ENCODE measurements at regions not wholly inside any gene's neighbourhood (a gene's known extent, or its start where the extent isn't known, plus 50 kb on each side); places are given as distances from the start of the nearest gene placed in this dataset.

DNA sequence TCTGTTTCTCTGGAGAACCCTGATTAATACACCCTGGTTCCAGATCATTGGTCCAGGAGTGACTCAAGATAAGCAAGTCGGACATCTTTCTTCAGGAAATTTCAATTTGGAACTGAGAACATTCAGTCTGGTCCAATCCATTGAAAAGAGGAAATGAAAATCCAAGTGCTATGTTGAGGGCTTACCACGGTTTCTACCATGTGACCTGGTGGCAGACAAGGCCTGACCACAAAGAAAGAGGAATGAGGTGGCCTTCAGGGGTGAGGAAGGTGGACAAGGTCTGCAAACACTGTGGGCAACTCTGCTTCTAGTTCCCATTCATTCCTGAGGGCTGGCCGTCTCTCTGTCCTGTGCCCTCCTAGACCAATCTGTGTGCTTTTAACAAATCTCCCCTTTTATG is 149.2 kb upstream of the GHITM start:
- TF ChIP-seq, protein P1, sequence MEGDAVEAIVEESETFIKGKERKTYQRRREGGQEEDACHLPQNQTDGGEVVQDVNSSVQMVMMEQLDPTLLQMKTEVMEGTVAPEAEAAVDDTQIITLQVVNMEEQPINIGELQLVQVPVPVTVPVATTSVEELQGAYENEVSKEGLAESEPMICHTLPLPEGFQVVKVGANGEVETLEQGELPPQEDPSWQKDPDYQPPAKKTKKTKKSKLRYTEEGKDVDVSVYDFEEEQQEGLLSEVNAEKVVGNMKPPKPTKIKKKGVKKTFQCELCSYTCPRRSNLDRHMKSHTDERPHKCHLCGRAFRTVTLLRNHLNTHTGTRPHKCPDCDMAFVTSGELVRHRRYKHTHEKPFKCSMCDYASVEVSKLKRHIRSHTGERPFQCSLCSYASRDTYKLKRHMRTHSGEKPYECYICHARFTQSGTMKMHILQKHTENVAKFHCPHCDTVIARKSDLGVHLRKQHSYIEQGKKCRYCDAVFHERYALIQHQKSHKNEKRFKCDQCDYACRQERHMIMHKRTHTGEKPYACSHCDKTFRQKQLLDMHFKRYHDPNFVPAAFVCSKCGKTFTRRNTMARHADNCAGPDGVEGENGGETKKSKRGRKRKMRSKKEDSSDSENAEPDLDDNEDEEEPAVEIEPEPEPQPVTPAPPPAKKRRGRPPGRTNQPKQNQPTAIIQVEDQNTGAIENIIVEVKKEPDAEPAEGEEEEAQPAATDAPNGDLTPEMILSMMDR (IDR thresholded peaks at IDR 0.05), result no peak
- no peak for TF ChIP-seq POLR2A (IDR thresholded peaks at IDR 0.05)
